ENCODE measurements at regions not wholly inside any gene's neighbourhood (a gene's known extent, or its start where the extent isn't known, plus 50 kb on each side); places are given as distances from the start of the nearest gene placed in this dataset.

GRCh38 chr3:188077160-188077799, 76.7 kb upstream of the LPP start:
- no peak for TF ChIP-seq Cebpa-rat (IDR thresholded peaks at IDR 0.05)
- Histone ChIP-seq H3K36me3 (no peaks in the 10 kb centered on the region), H3K9me3 (peaks cover 4% of the 10 kb centered on the region; the same call in 1 of the 2 replicates), H3K9ac (no peak overlapping the region), H3K27me3 (no peaks in the 10 kb centered on the region), H3K4me2 (no peak overlapping the region), H4K20me1 (no peaks in the 10 kb centered on the region), H3K27ac (no peak overlapping the region), H3K4me3 (no peak overlapping the region), H3K4me1 (no peaks in the 10 kb centered on the region)

GRCh38 chr3:188080091-188080490, 73.9 kb upstream of the LPP start:
- Histone ChIP-seq H3K27ac (no peak overlapping the region), H3K9ac (no peak overlapping the region), H3K4me1 (peaks cover 4% of the 10 kb centered on the region), H3K9me3 (peaks cover 4% of the 10 kb centered on the region; the same call in 1 of the 2 replicates), H4K20me1 (no peaks in the 10 kb centered on the region), H3K4me3 (no peak overlapping the region), H3K4me2 (no peak overlapping the region), H3K27me3 (no peaks in the 10 kb centered on the region), H3K36me3 (no peaks in the 10 kb centered on the region)
- TF ChIP-seq Cebpa-rat (IDR thresholded peaks at IDR 0.05): no peak

GRCh38 chr3:188082031-188082430, 71.9 kb upstream of the LPP start:
- no peaks in the 10 kb centered on the region for H3K36me3 ChIP-seq
- H3K27me3 ChIP-seq: no peaks in the 10 kb centered on the region
- H3K9me3 ChIP-seq: no peaks in the 10 kb centered on the region; the same call in 1 of the 2 replicates
- no peak for TF ChIP-seq Cebpa-rat (IDR thresholded peaks at IDR 0.05)
- no peaks in the 10 kb centered on the region for H4K20me1 ChIP-seq
- H3K4me3 ChIP-seq: no peak overlapping the region
- no peak overlapping the region for H3K9ac ChIP-seq
- no peak overlapping the region for H3K27ac ChIP-seq
- H3K4me1 ChIP-seq: peaks cover 9% of the 10 kb centered on the region
- H3K4me2 ChIP-seq: no peak overlapping the region

- no peaks in the 10 kb centered on the region for H4K20me1 ChIP-seq
- no peaks in the 10 kb centered on the region for H3K27me3 ChIP-seq
- H3K9me3 ChIP-seq: no peaks in the 10 kb centered on the region; the same call in 1 of the 2 replicates
- no peak for TF ChIP-seq Cebpa-rat (IDR thresholded peaks at IDR 0.05)
- no peak overlapping the region for H3K4me3 ChIP-seq
- H3K4me1 ChIP-seq: peaks cover 9% of the 10 kb centered on the region
- no peak overlapping the region for H3K4me2 ChIP-seq
- no peak overlapping the region for H3K9ac ChIP-seq
- H3K36me3 ChIP-seq: no peaks in the 10 kb centered on the region
- no peak overlapping the region for H3K27ac ChIP-seq
Measured at GRCh38 chr3:188082450-188082849, 71.5 kb upstream of the LPP start.

- H3K9ac ChIP-seq: no peak overlapping the region
- no peak for TF ChIP-seq Cebpa-rat (IDR thresholded peaks at IDR 0.05)
- H3K9me3 ChIP-seq: no peaks in the 10 kb centered on the region; the same call in 1 of the 2 replicates
- no peaks in the 10 kb centered on the region for H3K36me3 ChIP-seq
- H3K4me2 ChIP-seq: no peak overlapping the region
- no peaks in the 10 kb centered on the region for H4K20me1 ChIP-seq
- no peak overlapping the region for H3K4me3 ChIP-seq
- H3K27ac ChIP-seq: no peak overlapping the region
- no peaks in the 10 kb centered on the region for H3K27me3 ChIP-seq
- peaks cover 9% of the 10 kb centered on the region for H3K4me1 ChIP-seq
Measured at GRCh38 chr3:188083011-188083410, 70.9 kb upstream of the LPP start.

- no peak for TF ChIP-seq Cebpa-rat (IDR thresholded peaks at IDR 0.05)
Measured at GRCh38 chr3:188084752-188085583, 69.0 kb upstream of the LPP start.

GRCh38 chr3:188085584-188086560, 68.1 kb upstream of the LPP start:
- Histone ChIP-seq H3K36me3 (no peaks in the 10 kb centered on the region), H3K27me3 (no peaks in the 10 kb centered on the region), H3K9ac (no peak overlapping the region), H4K20me1 (no peaks in the 10 kb centered on the region), H3K4me3 (no peak overlapping the region), H3K27ac (no peak overlapping the region), H3K4me1 (peaks cover 19% of the 10 kb centered on the region), H3K9me3 (no peaks in the 10 kb centered on the region; the same call in 1 of the 2 replicates), H3K4me2 (no peak overlapping the region)
- no peak for TF ChIP-seq Cebpa-rat (IDR thresholded peaks at IDR 0.05)

More at GRCh38 chr3:188084752-188085583, 69.0 kb upstream of the LPP start:
- Histone ChIP-seq H3K4me1 (peaks cover 17% of the 10 kb centered on the region), H3K4me3 (no peak overlapping the region), H4K20me1 (no peaks in the 10 kb centered on the region), H3K27me3 (no peaks in the 10 kb centered on the region), H3K36me3 (no peaks in the 10 kb centered on the region), H3K4me2 (peak overlapping the region; percentile 25), H3K9ac (no peak overlapping the region), H3K9me3 (no peaks in the 10 kb centered on the region; the same call in 1 of the 2 replicates), H3K27ac (no peak overlapping the region)

GRCh38 chr3:188088948-188089685, 64.8 kb upstream of the LPP start:
- Histone ChIP-seq H3K27me3 (no peaks in the 10 kb centered on the region), H3K9ac (no peak overlapping the region), H3K9me3 (peaks cover 8% of the 10 kb centered on the region; the same call in 1 of the 2 replicates), H3K4me2 (0 out of 2 replicates have a peak overlapping the region, but pooled peaks have one; percentile 1), H4K20me1 (no peaks in the 10 kb centered on the region), H3K27ac (no peak overlapping the region), H3K4me3 (no peak overlapping the region), H3K4me1 (peaks cover 28% of the 10 kb centered on the region), H3K36me3 (no peaks in the 10 kb centered on the region)
- TF ChIP-seq Cebpa-rat (IDR thresholded peaks at IDR 0.05): no peak

Measured in BLaER1 (cell line).